ENCODE measurements at regions not wholly inside any gene's neighbourhood (a gene's known extent, or its start where the extent isn't known, plus 50 kb on each side); places are given as distances from the start of the nearest gene placed in this dataset.

GRCh38 chr1:185568155-185569123 lies 165.8 kb upstream of the HMCN1 start:
- H2BK20ac ChIP-seq (ENCODE audit: low read depth, low read length, poor library complexity, severe bottlenecking) = no peak overlapping the region
- no peak overlapping the region for H2BK15ac ChIP-seq (ENCODE audit: low read depth, low read length)
- H2AFZ ChIP-seq (ENCODE audit: low read length) = no peak overlapping the region
- TF ChIP-seq CTCF (conservative IDR thresholded peaks at IDR 0.05) = no peak
- H4K20me1 ChIP-seq (ENCODE audit: control insufficient read depth, insufficient read depth, insufficient read length) = no peaks in the 10 kb centered on the region
- H3K27ac ChIP-seq (ENCODE audit: insufficient read length, low read depth, low read length) = no peak overlapping the region
- H3K9ac ChIP-seq (ENCODE audit: extremely low read depth, insufficient read length, low read length) = no peak overlapping the region
- no peaks in the 10 kb centered on the region for H3K27me3 ChIP-seq (ENCODE audit: insufficient read depth, low read length)
- no peak overlapping the region for H3K56ac ChIP-seq (ENCODE audit: insufficient read length, low read depth, low read length)
- H3K27ac Mint-ChIP-seq = no peak overlapping the region
- no CpG with 5 or more reads among the region's 3 CpGs for WGBS (ENCODE audit: extremely low coverage, insufficient read length, low lambda C conversion rate)
- H3K4me3 Mint-ChIP-seq = no peak overlapping the region
- no peaks in the 10 kb centered on the region for H3K79me2 ChIP-seq (ENCODE audit: insufficient read depth, low read length)
- peaks cover 0 to 4% of the 10 kb centered on the region in 2 experiments; a peak in 1 of 4 replicates for H3K4me1 Mint-ChIP-seq
- H4K8ac ChIP-seq (replicated peaks; ENCODE audit: insufficient read length, low read depth, low read length) = no peak overlapping the region
- no peak overlapping the region for H4K5ac ChIP-seq (ENCODE audit: insufficient read length, low read depth, low read length)
- H2BK12ac ChIP-seq (ENCODE audit: insufficient read length, low read depth, low read length) = no peak overlapping the region
- H3K4me2 ChIP-seq (ENCODE audit: insufficient read depth, insufficient read length, low read length) = no peak overlapping the region
- no peaks in the 10 kb centered on the region for H3K23me2 ChIP-seq (ENCODE audit: insufficient read length, low read depth, low read length, poor library complexity, severe bottlenecking)
- no peaks in the 10 kb centered on the region for H3K79me1 ChIP-seq (ENCODE audit: insufficient read depth, low read depth, low read length, poor library complexity, severe bottlenecking)
- H2BK5ac ChIP-seq (ENCODE audit: insufficient read length, low read length) = no peak overlapping the region
- H2BK120ac ChIP-seq (ENCODE audit: low read depth, low read length, poor library complexity, severe bottlenecking) = no peak overlapping the region
- no peak for DNase-seq
- H3K23ac ChIP-seq (ENCODE audit: insufficient read length, low read depth, low read length) = no peak overlapping the region
- no peak overlapping the region for H2AK5ac ChIP-seq (ENCODE audit: insufficient read length, low read length)
- H3K4ac ChIP-seq (ENCODE audit: low read depth, low read length) = no peak overlapping the region
- H3K9me3 ChIP-seq (ENCODE audit: control insufficient read depth, low read depth, low read length) = no peaks in the 10 kb centered on the region
- no peaks in the 10 kb centered on the region for H3K27me3 Mint-ChIP-seq (ENCODE audit: low read depth)
- H3T11ph ChIP-seq (ENCODE audit: low read length) = no peak overlapping the region
- no peak overlapping the region for H4K91ac ChIP-seq (ENCODE audit: insufficient read length, low read depth, low read length)
- no peak overlapping the region for H3K14ac ChIP-seq (ENCODE audit: insufficient read depth, low read length)
- no peaks in the 10 kb centered on the region for H3K36me3 Mint-ChIP-seq (ENCODE audit: insufficient read depth in 1 of 3, low read depth in 3 of 3)
- H3K4me1 ChIP-seq (ENCODE audit: insufficient read depth, low read length) = no peaks in the 10 kb centered on the region
- H3K18ac ChIP-seq (ENCODE audit: insufficient read length, low read depth, low read length) = no peak overlapping the region
- no peaks in the 10 kb centered on the region for H3K9me3 Mint-ChIP-seq

All from H9 (cell line).